HepG2 (cell line): ENCODE measurements at regions not wholly inside any gene's neighbourhood (a gene's known extent, or its start where the extent isn't known, plus 50 kb on each side); places are given as distances from the start of the nearest gene placed in this dataset.
"Not testable (repeated sequence)": the region's sequence is repeated elsewhere in the genome, so short reads cannot be mapped to it uniquely, and the experiment has no call there.

Experiments
- ATAC-seq: fragments of 200-7000 bp; cut with Tn5 transposase; 3 replicates; pipeline ENCODE4 v1.9.1; 2020; ENCODE audit warnings: mild to moderate bottlenecking, moderate library complexity
- BruUV-seq: library from RNA; stranded (reverse); fragments of 400-500 nt; replicated peaks from 2 replicates; lab custom pipeline; 2021; lab: Mats Ljungman, UMichigan
- CTCF ChIA-PET: fragments of 300-600 bp; formaldehyde crosslinking; extraction: SDS; loops from one replicate; lab custom pipeline; 2021; ENCODE audit warnings: low total read pairs, inconsistent platforms, low intra/inter-chr PET ratio; lab: Yijun Ruan, JAX
- POLR2A ChIA-PET: fragments of 350-600 bp; sonication (Branson Sonifier 250); formaldehyde crosslinking; loops from one replicate; lab custom pipeline; 2020; ENCODE audit warnings: antibody characterized with exemption, inconsistent platforms; lab: Yijun Ruan, JAX
- DNase-seq: peaks from one replicate; pipeline ENCODE4 v3.0.0-alpha.2; 2015; ENCODE audit warnings: low spot score
- FAIRE-seq: peaks from 3 replicates; lab custom pipeline; 2011; peaks lifted over from hg19 to GRCh38; lab: Jason Lieb, UNC
- H2AFZ ChIP-seq: one replicate; pipeline ENCODE4 v1.6.1; 2011; ENCODE audit warnings: low read length, inconsistent platforms
- H3K27ac ChIP-seq: fragments of 300-600 bp; 3 replicates; pipeline ENCODE4 v1.8.0; 2011; ENCODE audit warnings: mixed run types, mild to moderate bottlenecking, mixed read lengths, low read length, inconsistent platforms; ENCODE audit not compliant: insufficient read depth; ENCODE audit errors: extremely low read length
- H3K27me3 ChIP-seq, 2 experiments: fragments of 200-600 bp in 1 of 2; 2 replicates in 1 of 2; 3 replicates in 1 of 2; pipeline versions ENCODE4 v1.6.0 to v1.8.0; 2011; ENCODE audit warnings: low read length in 2 of 2, mild to moderate bottlenecking in 2 of 2, moderate library complexity in 2 of 2, inconsistent platforms in 1 of 2; ENCODE audit not compliant: insufficient read depth in 2 of 2, control insufficient read depth in 1 of 2
- H3K36me3 ChIP-seq, 2 experiments: fragments of 200-600 bp in 1 of 2; replicated peaks in 1 of 2; 2 replicates in 1 of 2; 3 replicates in 1 of 2; pipeline versions ENCODE4 v1.5.1 to v1.8.0; 2011; ENCODE audit warnings: low read length in 2 of 2, inconsistent platforms in 1 of 2; ENCODE audit not compliant: insufficient read depth in 2 of 2, control insufficient read depth in 1 of 2
- H3K4me1 ChIP-seq: 2 replicates; pipeline ENCODE4 v1.5.1; 2012; ENCODE audit warnings: low read length, inconsistent platforms; ENCODE audit not compliant: insufficient read depth
- H3K4me2 ChIP-seq: 2 replicates; pipeline ENCODE4 v1.6.0; 2011; ENCODE audit warnings: low read depth, low read length, inconsistent platforms
- H3K4me3 ChIP-seq, 3 experiments: fragments of 200-600 bp in 1 of 3; sonication (generic), shearing (Covaris generic) in 1 of 3; replicated peaks in 1 of 3; 2 replicates each; pipeline ENCODE4 v1.5.1; 2011 to 2016; ENCODE audit warnings: low read length in 3 of 3, inconsistent platforms in 2 of 3, low read depth in 2 of 3, mild to moderate bottlenecking in 2 of 3, control low read depth in 1 of 3, mixed read lengths in 1 of 3; ENCODE audit not compliant: insufficient read depth in 1 of 3
- H3K79me2 ChIP-seq: one replicate; pipeline ENCODE4 v1.6.1; 2011; ENCODE audit warnings: low read length, inconsistent platforms; ENCODE audit not compliant: insufficient read depth
- H3K9ac ChIP-seq: 2 replicates; pipeline ENCODE4 v1.6.0; 2011; ENCODE audit warnings: mild to moderate bottlenecking, low read depth, low read length, inconsistent platforms; ENCODE audit not compliant: insufficient read depth
- H3K9me3 ChIP-seq: 2 replicates; pipeline ENCODE4 v1.5.1; 2012; ENCODE audit warnings: mild to moderate bottlenecking, low read length
- H4K20me1 ChIP-seq: 2 replicates; pipeline ENCODE4 v1.6.0; 2011; ENCODE audit warnings: inconsistent platforms, mild to moderate bottlenecking, low read length, moderate library complexity; ENCODE audit not compliant: insufficient read depth
- FOSL1 ChIP-seq: sonication (generic); formaldehyde crosslinking; IDR thresholded peaks from 2 replicates; pipeline ENCODE4 v1.9.0; 2021; ENCODE audit warnings: missing genetic modification reagents, borderline replicate concordance
- PHF20 ChIP-seq: sonication (generic); formaldehyde crosslinking; IDR thresholded peaks from 2 replicates; pipeline ENCODE4 v1.5.0; 2020; ENCODE audit warnings: mild to moderate bottlenecking, missing genetic modification reagents
- RNF2 ChIP-seq: fragments of 450-650 bp; conservative IDR thresholded peaks from 2 replicates; pipeline ENCODE4 v1.6.1; 2016; ENCODE audit warnings: low read depth
- TEAD2 ChIP-seq: sonication (generic); formaldehyde crosslinking; IDR thresholded peaks from 2 replicates; pipeline ENCODE4 v1.9.0; 2021; ENCODE audit warnings: missing genetic modification reagents
- ZNF274 ChIP-seq: sonication (generic); formaldehyde crosslinking; IDR thresholded peaks from 2 replicates; pipeline ENCODE4 v1.5.1; 2020; ENCODE audit warnings: mild to moderate bottlenecking, missing genetic modification reagents
- WGBS: methylation state at CpG from one replicate; pipeline ENCODE4 v1.1.6; 2017; ENCODE audit warnings: low lambda C conversion rate; 5-methylcytosine and 5-hydroxymethylcytosine counted together
- in situ Hi-C: cut with HindIII; loops from 2 replicates; pipeline ENCODE4 v1.10.0; 2017; ENCODE audit warnings: low pct_unique_long_range_greater_than_20kb; ENCODE audit not compliant: extremely low pct_ligation_motif_present
- intact Hi-C: fragments of 100-400 bp; cut with micrococcal nuclease; formaldehyde crosslinking; loops from one replicate; pipeline ENCODE4 v1.10.0; 2022; ENCODE audit not compliant: unreplicated experiment
- TF ChIP-seq, protein P1 (sequence below): sonication (generic); formaldehyde crosslinking; IDR thresholded peaks from 2 replicates; pipeline ENCODE4 v1.5.0; 2020; ENCODE audit warnings: missing genetic modification reagents, mild to moderate bottlenecking, borderline replicate concordance

DNA sequence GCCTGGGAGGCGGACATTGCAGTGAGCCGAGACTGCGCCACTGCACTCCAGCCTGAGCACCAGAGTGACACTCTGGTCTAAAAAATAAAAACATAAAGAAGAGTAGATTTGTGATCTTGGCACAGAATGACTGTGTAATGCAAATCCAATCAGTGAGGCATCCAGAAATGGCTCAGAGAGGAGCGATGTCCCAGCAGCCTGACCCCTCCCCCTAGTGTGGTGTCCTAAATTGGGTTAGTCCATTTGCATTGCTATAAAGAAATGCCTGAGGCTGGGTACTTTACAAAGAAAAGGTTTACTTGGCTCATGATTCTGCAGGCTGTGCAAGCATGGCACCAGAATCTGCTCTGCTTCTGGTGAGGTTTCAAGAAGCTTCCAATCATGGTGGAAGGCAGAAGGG is 59.1 kb upstream of the ZNF30 start (continued):
- TF ChIP-seq, protein P1, sequence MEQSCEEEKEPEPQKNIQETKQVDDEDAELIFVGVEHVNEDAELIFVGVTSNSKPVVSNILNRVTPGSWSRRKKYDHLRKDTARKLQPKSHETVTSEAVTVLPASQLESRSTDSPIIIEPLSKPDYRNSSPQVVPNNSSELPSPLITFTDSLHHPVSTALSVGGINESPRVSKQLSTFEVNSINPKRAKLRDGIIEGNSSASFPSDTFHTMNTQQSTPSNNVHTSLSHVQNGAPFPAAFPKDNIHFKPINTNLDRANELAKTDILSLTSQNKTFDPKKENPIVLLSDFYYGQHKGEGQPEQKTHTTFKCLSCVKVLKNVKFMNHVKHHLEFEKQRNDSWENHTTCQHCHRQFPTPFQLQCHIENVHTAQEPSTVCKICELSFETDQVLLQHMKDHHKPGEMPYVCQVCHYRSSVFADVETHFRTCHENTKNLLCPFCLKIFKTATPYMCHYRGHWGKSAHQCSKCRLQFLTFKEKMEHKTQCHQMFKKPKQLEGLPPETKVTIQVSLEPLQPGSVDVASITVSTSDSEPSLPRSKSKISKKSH (CRISPR knock-in tag), result no peak
- TF ChIP-seq ZNF274 (CRISPR knock-in tag), result no peak
- TF ChIP-seq FOSL1 (CRISPR knock-in tag), result no peak
- TF ChIP-seq TEAD2, result no peak
- TF ChIP-seq RNF2, result no peak
- no peak for TF ChIP-seq PHF20 (CRISPR knock-in tag)

DNA sequence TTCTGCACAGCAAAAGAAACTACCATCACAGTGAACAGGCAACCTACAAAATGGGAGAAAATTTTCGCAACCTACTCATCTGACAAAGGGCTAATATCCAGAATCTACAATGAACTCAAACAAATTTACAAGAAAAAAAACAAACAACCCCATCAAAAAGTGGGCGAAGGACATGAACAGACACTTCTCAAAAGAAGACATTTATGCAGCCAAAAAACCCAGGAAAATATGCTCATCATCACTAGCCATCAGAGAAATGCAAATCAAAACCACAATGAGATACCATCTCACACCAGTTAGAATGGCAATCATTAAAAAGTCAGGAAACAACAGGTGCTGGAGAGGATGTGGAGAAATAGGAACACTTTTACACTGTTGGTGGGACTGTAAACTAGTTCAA is 61.5 kb upstream of the ZNF30 start:
- H3K4me3 ChIP-seq, ATAC-seq, H3K27me3 ChIP-seq, H3K9me3 ChIP-seq, DNase-seq, H3K9ac ChIP-seq, H3K4me2 ChIP-seq, H4K20me1 ChIP-seq, H3K79me2 ChIP-seq, BruUV-seq, POLR2A ChIA-PET, FAIRE-seq, H3K27ac ChIP-seq, intact Hi-C loops, H3K4me1 ChIP-seq, in situ Hi-C loops, CTCF ChIA-PET, H2AFZ ChIP-seq, H3K36me3 ChIP-seq: not testable (repeated sequence)
- WGBS, result 7% methylated on average over 2 of the region's 2 CpGs

DNA sequence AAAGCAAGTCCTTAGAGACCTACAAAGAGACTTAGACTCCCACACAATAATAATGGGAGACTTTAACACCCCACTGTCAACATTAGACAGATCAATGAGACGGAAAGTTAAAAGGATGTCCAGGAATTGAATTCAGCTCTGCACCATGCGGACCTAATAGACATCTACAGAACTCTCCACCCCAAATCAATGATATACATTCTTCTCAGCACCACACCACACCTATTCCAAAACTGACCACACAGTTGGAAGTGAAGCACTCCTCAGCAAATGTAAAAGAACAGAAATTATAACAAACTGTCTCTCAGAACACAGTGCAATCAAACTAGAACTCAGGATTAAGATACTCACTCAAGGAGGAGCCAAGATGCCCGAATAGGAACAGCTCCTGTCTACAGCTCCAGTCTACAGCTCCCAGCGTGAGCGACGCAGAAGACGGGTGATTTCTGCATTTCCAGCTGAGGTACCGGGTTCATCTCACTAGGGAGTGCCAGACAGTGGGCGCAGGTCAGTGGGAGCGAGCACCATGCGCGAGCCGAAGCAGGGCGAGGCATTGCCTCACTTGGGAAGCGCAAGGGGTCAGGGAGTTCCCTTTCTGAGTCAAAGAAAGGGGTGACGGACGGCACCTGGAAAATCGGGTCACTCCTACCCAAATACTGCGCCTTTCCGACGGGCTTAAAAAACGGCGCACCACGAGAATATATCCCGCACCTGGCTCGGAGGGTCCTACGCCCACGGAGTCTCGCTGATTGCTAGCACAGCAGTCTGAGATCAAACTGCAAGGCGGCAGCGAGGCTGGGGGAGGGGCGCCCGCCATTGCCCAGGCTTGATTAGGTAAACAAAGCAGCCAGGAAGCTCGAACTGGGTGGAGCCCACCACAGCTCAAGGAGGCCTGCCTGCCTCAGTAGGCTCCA is 66.6 kb upstream of the ZNF30 start:
- ATAC-seq, BruUV-seq, in situ Hi-C loops: not testable (repeated sequence)

DNA sequence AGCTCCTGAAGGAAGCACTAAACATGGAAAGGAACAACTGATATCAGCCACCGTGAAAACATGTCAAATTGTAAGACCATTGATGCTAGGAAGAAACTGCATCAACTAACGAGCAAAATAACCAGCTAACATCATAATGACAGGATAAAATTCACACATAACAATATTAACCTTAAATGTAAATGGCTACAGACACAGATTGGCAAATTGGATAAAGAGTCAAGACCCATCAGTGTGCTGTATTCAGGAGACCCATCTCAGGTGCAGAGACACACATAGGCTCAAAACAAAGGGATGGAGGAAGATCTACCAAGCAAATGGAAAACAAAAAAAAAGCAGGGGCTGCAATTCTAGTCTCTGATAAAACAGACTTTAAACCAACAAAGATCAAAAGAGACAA is 67.4 kb upstream of the ZNF30 start:
- DNase-seq, in situ Hi-C loops, H3K27ac ChIP-seq, POLR2A ChIA-PET, H3K9ac ChIP-seq, H4K20me1 ChIP-seq, H3K4me2 ChIP-seq, H2AFZ ChIP-seq, ATAC-seq, H3K4me3 ChIP-seq, BruUV-seq, H3K79me2 ChIP-seq, CTCF ChIA-PET, H3K27me3 ChIP-seq, H3K36me3 ChIP-seq, intact Hi-C loops, H3K9me3 ChIP-seq, FAIRE-seq, H3K4me1 ChIP-seq: not testable (repeated sequence)
- WGBS, result 45% methylated on average over 2 of the region's 2 CpGs

More for the DNA sequence above, 66.6 kb upstream of the ZNF30 start:
- H2AFZ ChIP-seq, H3K79me2 ChIP-seq, H3K4me1 ChIP-seq, H3K9me3 ChIP-seq, H3K36me3 ChIP-seq, H4K20me1 ChIP-seq, intact Hi-C loops, CTCF ChIA-PET, POLR2A ChIA-PET, H3K27me3 ChIP-seq, H3K9ac ChIP-seq, FAIRE-seq, DNase-seq, H3K27ac ChIP-seq: not testable (repeated sequence)
- H3K4me3 ChIP-seq, result peak overlapping the region in 1 of 3 experiments; percentile 22; a peak in 2 of 6 replicates
- H3K4me2 ChIP-seq, result peak overlapping the region; percentile 27; the same call in 1 of the 2 replicates
- 8% methylated on average over 6 of the region's 34 CpGs for WGBS
